GM19328 (cell line): ENCODE measurements at regions not wholly inside any gene's neighbourhood (a gene's known extent, or its start where the extent isn't known, plus 50 kb on each side); places are given as distances from the start of the nearest gene placed in this dataset.

Experiments used
- ATAC-seq: cut with Tn5 transposase; IDR thresholded peaks from one replicate; pipeline ENCODE4 v1.9.1; 2021; ENCODE audit warnings: mild to moderate bottlenecking, moderate library complexity; ENCODE audit not compliant: unreplicated experiment

DNA sequence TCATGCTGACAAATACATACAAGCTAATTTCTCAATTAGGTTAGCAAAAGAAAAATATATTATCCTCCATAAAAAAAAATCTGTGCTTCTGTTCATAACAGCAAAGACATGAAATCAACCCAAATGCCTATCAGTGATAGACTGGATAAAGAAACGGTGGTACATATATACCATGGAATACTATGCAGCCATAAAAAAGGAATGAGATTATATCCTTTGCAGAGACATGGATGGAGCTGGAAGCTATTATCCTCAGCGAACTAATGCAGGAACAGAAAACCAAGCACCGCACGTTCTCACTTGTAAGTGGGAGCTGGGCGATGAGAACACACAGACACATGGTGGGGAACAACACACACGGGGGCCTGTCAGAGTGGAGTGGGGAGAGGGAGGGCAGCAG, 84.0 kb upstream of the PALMD start:
- ATAC-seq, result no peak

DNA sequence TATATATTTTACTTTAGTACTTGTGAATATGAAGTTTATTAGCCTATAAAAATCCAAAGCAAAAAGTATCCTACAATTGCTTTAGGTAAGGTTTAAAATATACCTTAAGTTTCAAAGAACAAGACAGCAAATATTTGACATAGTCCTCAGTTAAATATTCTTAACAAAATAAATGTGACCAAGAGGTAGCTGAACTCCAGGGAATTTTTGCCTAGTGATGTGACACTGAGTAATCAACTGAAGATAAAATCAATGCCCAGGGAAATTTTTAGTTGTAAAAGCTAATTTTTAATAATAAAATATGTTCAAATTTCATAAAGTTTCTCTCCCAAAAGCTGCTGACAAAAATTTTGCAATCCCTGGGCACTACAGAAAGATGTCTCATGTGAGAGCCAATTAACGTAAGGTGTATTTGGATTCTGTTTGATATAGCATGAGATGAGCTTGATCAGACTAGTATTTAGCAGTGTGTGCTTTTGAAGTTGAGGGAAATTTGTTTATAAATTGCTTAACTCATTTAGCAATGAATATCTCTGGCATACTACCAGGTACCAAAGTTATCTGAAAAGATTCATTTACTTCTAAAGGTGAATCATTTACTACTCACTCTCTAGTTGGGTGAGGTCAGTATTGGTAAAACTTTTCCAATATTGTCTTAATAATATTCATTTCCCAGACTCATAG, 80.2 kb upstream of the PALMD start:
- ATAC-seq, result no peak

DNA sequence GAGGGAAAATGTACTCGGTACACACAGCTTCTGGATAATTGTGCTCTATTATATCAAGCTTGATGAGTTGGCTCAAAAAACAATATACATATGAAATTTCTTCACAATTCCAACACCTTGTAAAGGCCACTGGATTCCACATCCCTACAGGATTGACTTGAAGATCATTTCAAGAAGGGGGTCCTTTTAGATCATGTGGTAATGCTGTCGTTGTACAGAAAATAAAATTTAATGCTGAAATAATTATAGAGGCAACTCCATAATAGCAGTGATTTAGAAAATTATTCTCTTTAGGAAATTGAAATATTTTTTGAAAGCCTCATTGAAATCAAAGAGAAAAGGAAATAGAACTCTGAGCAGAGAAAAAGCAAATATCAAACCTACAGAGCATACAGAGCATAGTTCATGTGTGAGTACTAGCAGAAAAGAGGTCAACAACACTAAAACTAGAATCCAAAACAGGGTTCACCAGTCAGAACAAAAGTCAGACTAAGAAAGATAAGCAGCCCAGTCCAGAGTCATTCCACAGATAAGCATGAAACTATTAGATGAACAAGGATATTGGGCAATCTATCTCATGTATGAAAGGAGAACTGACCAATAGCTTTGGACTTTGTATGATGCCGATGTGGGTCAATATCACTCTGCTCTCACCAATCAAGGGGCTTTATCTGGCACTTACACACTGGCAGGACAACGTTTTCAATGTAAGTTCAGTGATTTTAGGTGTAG, 79.5 kb upstream of the PALMD start:
- no peak for ATAC-seq

DNA sequence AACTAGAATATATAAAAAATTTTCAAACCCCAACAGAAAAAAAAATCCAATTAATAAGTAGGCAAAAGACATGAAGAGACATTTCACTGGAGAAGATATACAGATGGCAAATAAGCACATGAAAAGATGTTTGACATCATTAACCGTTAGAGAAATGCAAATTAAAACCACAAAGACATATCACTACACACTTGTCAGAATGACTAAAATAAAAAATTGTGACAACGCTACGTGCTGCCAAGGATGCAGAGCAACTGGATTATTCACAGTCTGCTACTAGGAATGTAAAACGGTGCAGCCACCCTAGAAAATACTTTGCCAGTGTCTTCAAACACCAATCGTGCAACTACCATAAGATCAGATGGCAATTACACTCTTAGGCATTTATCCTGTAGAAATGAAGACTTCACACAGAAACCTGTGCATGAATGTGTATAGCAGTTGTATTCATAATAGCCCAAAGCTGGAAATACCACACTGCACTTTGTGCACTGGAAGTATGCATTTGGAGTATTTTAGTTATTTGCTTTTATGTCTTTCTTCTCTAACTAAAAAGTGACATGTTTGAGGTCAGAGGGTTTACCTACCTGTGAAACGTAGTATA, 75.3 kb upstream of the PALMD start:
- ATAC-seq, result no peak

DNA sequence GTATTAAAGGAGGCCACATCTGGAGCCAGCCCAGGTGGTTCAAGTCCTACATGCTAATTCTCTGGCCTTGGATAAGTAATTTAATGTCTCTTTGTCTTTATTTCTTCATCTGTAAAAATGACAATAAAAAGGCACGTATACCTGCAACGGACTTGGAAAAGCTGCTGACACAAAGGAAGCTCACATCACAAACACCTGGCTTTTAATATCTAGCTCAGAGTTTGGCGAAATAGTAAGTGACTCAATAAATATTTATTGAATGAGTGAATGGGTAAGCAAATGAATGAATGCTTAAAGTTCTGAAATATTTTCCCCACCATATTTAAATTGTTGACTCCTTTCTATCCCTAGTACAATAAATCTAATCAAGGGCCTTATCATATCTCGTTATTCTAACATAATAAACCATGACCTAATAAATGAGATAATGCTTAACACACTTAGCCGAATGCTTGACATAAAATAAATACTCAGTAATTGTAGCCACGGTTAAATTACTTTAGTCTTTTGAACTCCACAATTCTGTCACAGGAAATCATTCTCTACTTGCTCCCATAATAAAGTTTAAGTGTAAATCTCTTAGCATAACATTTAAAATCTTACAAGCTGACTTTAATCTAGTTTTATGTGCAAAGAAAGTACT, 74.7 kb upstream of the PALMD start:
- no peak for ATAC-seq

DNA sequence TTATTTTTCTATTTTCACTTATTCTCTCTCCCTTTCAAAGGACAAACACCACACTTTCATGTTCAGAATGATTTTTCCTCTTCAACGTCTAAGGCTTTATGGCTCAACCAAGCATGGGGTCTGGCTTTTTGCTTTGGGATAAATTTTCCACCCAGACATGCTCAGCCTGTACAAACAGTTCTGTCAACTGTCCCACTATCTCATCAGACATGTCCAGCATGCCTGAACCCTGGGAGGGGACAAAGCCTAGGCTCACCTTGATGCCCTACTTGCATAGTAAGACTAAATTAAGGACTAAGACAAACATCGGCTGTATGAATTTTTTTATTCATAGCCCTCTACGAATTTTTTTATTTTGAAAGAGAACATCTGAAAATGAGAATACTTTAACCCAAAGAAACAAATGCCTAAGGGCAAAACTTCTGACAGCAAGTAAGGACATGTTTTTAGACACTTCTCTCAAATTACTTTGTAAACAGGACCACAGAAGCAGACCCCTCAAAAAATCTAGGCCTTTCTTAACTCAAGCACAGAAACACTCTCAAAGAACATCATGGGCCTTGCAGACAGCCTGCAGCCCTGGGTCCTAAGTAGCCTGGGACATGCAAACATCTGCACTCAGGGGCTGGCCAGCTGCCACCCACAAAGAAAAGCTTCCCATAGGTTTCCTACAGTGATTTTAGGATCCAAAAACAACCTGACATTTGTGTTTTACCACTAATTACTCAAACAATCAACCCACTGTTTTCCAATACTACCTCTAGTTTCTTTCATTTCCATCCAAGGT, 72.3 kb upstream of the PALMD start:
- ATAC-seq, result no peak

DNA sequence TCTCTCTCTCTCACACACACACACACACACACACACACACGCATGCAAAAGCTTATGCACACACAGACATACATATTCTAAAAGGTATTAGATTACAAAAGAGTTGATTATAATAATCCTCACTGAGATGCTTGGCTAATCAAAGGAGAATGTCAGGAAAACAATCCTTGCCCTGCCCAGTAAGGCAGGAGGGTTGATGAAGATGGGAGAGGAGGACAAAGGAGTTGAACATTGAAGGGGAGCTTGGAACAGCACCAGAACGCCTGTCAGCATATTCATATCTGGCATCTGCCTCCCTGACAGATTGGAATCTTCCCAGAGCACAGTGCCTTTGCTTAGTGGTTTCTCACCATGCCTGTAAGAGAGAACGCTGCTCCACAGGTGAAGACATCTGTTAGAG, 68.6 kb upstream of the PALMD start:
- no peak for ATAC-seq

DNA sequence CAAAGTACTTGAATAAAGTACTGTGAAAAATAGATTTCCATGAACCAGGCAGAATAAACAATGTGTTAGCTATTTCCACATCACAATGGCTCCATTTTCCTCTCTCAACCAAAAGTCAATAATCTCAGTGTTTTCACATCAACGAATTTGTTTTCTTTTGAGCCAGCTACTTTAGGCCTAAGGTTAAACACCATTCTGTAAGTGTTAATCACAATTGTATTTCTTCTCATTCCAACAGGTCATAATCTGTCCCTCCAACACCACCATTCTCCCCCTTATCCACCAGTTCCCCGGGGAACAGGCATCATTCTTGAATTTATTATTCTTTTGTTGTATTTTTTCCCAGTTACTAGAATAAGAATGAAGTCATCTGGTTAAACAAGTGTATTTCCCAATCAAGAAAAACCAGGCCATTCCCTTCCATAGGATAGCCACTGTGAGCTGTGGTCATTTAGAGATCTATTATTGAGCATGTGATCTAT, 66.2 kb upstream of the PALMD start:
- no peak for ATAC-seq

DNA sequence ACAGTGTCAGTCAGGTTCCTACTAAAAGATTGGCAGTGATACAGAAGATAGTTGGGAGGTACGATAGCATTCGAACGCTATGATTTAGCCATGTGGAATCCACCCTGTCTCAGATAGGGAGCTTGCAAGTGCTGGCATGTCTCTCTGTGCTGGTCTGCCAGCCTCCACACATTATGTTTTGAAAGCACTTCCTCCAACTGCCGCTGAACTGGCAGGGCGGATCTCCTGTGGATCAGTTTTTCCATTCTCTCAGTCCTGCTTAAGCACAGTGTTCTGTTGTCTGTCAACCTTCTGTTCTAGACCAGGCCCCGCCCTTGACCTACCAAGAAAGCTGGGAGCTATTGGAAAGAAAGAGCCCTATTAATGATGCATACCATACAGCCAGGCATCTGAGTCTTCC, 65.5 kb upstream of the PALMD start:
- no peak for ATAC-seq

DNA sequence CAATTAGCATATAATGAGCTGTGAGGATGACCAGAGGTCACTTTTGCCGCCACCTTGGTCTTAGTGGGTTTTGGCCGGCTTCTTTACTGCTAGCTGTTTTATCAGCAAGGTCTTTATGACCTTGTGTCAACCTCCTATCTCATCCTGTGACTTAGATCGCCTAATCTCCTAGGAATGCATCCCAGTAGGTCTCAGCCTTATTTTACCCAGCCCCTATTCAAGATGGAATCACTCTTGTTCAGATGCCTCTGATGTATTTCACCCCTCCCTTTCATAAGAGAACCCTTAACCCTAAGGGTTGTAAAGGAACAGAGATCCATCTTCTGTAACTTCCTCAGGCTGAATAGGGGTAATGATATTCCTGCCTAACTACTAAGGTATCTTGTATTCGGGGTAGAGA, 58.9 kb upstream of the PALMD start:
- no peak for ATAC-seq

DNA sequence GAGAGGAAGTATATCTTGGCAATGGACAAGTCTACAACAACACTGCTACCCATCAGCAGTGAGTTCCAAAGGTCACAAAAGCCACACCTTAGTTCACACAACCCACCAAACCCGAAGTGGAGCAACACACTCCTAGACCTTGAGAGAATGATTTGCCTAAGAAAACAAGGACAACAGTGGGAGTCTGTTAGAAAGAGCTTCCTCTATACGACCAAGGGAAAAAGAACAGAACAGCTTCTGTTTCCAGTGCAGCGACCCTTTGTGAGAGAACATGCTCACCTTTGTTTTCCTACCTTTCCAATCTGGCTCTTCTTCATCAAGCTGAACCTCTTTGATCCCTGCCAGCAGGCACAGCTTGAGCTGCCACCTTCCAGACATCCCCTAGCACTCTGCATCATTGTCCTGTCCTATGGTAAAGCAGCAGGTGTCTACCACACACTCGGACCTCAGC, 56.7 kb upstream of the PALMD start:
- no peak for ATAC-seq

DNA sequence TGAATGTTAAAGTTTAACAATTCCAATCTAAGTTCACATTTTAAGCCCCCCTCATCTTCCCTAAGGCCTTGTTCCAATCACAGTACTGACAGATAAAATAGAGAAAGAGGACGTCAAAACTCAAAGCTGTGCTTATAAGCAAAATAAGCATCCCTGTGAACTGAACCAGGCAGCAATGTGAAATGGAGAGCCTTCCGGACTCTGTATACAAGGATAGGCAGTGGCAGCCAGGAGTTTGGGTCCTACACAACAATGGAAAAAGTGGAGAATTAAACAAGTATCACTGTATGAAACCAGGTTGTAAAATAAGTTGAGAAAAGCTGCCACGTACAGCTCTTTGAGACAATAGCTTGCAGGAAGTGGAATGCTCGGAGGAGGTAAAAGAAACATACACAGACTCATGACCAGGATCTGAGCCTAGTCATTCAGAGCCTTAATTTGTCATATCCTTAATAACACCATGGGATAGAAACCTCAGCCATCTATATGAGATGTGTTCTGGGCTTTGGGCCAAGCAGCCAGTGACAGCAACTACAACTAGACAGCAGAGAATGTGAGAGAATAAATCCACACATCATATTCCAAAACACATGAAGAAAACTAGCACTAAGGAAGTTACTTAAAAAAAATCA, 55.2 kb upstream of the PALMD start:
- ATAC-seq, result no peak

DNA sequence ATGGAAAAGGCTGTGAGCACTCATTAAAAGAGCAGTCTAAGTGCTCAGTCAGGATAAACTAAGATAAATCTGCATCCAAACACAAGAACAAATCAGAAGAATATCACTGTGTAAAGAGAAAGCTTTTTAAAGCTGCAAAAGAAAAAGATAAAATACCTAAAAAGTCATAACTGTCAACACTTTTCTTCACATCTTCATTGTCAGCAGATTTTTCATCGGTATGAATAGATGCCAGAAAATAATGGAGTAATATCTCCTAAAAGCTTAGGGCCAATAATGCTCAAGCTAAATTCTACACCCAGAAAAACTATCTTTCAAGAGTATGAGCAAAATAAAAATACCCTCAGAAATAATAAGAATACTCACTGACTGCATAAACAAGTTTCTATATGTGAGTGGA, 54.0 kb upstream of the PALMD start:
- ATAC-seq, result no peak

DNA sequence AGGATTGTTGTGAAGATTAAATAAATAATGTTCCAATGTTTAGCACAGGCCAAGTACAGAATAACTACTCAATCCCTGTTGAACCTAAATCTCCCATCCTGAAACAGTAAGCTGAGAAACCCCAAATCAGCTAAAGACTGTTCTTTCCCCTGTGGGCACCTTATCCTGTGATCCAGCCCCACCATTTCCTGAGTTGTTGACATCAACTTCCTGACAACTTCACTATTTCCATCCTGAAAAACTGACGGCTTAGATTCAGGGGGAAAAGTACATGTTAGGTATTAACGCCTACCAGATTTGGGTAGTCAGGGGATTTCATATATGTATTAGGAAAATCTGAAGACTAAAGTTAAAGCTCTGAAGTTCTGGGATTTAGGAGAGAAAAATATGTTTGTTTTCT, 51.7 kb upstream of the PALMD start:
- no peak for ATAC-seq

DNA sequence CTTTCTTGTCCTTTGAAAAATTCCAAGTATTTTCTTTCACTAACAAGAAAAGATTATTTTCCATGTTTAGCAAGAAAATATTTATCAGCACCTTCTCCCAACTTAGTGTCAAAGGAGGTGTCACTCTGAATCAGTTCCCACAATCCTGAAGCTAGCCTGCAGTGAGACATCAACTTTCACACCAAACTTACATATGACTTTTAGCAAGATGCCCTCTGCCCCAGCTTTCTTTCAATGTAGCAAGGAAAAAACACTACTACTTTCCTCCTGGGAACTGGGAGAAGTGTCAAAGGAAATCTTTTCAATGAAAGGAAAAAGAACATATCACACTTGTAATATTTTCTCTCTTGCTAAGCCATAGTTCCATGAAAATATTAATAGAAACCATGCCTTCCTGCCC, 50.9 kb upstream of the PALMD start:
- no peak for ATAC-seq

DNA sequence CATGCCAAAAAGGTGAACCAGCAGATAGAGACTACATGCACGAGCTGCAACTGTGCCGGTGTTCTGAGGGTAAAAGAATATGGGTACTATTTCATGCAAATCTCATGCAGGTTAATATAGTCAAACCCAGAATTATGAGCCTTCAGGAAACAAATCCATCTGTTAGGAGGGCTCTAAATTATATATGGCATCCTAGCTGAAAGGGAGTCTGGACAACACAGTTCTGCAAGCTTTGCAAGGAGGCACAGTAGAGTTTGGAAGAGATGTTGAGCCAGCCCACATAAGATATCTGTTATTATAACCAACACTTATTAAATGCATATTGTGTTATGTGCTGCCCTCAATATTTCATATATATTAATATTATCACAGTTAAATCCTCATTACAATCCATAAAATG, 50.5 kb upstream of the PALMD start:
- ATAC-seq, result no peak
